Loucy (cell line): ENCODE measurements at regions not wholly inside any gene's neighbourhood (a gene's known extent, or its start where the extent isn't known, plus 50 kb on each side); places are given as distances from the start of the nearest gene placed in this dataset.

Experiments
- H2AFZ ChIP-seq: fragments of 200-600 bp; sonication (generic); 2 replicates; pipeline ENCODE4 v1.6.0; 2016; ENCODE audit warnings: antibody characterized with exemption, mild to moderate bottlenecking, low read length, moderate library complexity
- H3F3A ChIP-seq: fragments of 200-600 bp; 2 replicates; pipeline ENCODE4 v1.6.0; 2016; ENCODE audit warnings: antibody characterized with exemption, low read depth, mild to moderate bottlenecking
- H3K27me3 ChIP-seq: fragments of 200-600 bp; sonication (generic); 2 replicates; pipeline ENCODE4 v1.6.1; 2014; ENCODE audit warnings: low read length, mild to moderate bottlenecking; ENCODE audit not compliant: insufficient read depth, poor library complexity, severe bottlenecking
- H3K36me3 ChIP-seq: fragments of 200-600 bp; sonication (generic); 2 replicates; pipeline ENCODE4 v1.6.1; 2016; ENCODE audit warnings: low read length; ENCODE audit not compliant: insufficient read depth
- H3K4me1 ChIP-seq: fragments of 200-600 bp; sonication (generic); 2 replicates; pipeline ENCODE4 v1.5.1; 2014; ENCODE audit warnings: low read length, mild to moderate bottlenecking; ENCODE audit not compliant: insufficient read depth, poor library complexity, severe bottlenecking
- H3K4me2 ChIP-seq: fragments of 200-600 bp; sonication (generic); 2 replicates; pipeline ENCODE4 v1.6.0; 2014; ENCODE audit warnings: antibody characterized with exemption, low read length, low read depth, mild to moderate bottlenecking; ENCODE audit not compliant: poor library complexity, severe bottlenecking
- H3K4me3 ChIP-seq: fragments of 200-600 bp; sonication (generic); 2 replicates; pipeline ENCODE4 v1.5.1; 2014; ENCODE audit warnings: low read length, mild to moderate bottlenecking, mixed read lengths; ENCODE audit not compliant: poor library complexity, severe bottlenecking
- H3K79me2 ChIP-seq: fragments of 200-600 bp; sonication (generic); 2 replicates; pipeline ENCODE4 v1.6.1; 2014; ENCODE audit warnings: low read length; ENCODE audit not compliant: insufficient read depth
- H3K9ac ChIP-seq: fragments of 200-600 bp; sonication (generic); 2 replicates; pipeline ENCODE4 v1.6.0; 2014; ENCODE audit warnings: mild to moderate bottlenecking, low read depth, low read length, moderate library complexity; ENCODE audit not compliant: poor library complexity, severe bottlenecking
- H3K9me2 ChIP-seq: fragments of 200-600 bp; sonication (generic); replicated peaks from 2 replicates; pipeline ENCODE4 v1.6.1; 2016; ENCODE audit warnings: low read depth, low read length, mixed read lengths
- H3K9me3 ChIP-seq: fragments of 200-600 bp; sonication (generic); 2 replicates; pipeline ENCODE4 v1.6.1; 2014; ENCODE audit warnings: mild to moderate bottlenecking, antibody characterized with exemption, low read length, low read depth; ENCODE audit not compliant: insufficient read depth
- H4K20me1 ChIP-seq: fragments of 200-600 bp; sonication (generic); 2 replicates; pipeline ENCODE4 v1.6.0; 2014; ENCODE audit warnings: antibody characterized with exemption, low read length, mild to moderate bottlenecking; ENCODE audit not compliant: insufficient read depth, poor library complexity, severe bottlenecking
- EZH2phosphoT487 ChIP-seq: fragments of 200-600 bp; IDR thresholded peaks from 2 replicates; pipeline ENCODE4 v1.6.1; 2018; ENCODE audit warnings: antibody characterized with exemption, mild to moderate bottlenecking, moderate library complexity, borderline replicate concordance
- TF ChIP-seq, protein P1 (sequence below): fragments of 200-600 bp; sonication (generic); conservative IDR thresholded peaks from 2 replicates; pipeline ENCODE4 v1.5.1; 2014; ENCODE audit warnings: mild to moderate bottlenecking, antibody characterized with exemption, low read length

DNA sequence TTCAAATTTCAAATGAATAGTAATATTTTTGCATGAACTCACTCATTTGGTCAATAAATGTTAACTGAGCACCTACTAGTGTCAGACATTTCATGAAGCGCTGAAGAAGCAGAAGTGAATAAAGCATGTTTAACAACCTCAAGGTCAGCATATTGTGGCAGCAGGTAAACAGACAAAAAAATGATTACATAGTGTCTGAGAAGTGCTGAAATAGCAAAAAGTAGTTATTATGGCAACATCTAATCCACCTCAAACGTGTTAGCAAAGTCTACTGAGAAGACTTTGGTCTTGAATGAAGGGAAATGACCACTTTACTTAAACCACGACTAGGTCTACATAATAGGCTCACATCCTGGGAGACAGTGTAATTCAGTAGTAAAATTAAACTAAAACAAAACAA is 452.2 kb upstream of the LRATD1 start:
- Histone ChIP-seq H3K4me2 (no peak overlapping the region), H4K20me1 (no peaks in the 10 kb centered on the region), H3K79me2 (no peaks in the 10 kb centered on the region), H3K9ac (no peak overlapping the region), H3K9me2 (no peaks in the 10 kb centered on the region), H3K4me1 (no peaks in the 10 kb centered on the region), H2AFZ (no peak overlapping the region), H3F3A (no peaks in the 10 kb centered on the region), H3K9me3 (no peaks in the 10 kb centered on the region), H3K36me3 (no peaks in the 10 kb centered on the region), H3K27me3 (no peaks in the 10 kb centered on the region), H3K4me3 (no peak overlapping the region)
- TF ChIP-seq, protein P1, sequence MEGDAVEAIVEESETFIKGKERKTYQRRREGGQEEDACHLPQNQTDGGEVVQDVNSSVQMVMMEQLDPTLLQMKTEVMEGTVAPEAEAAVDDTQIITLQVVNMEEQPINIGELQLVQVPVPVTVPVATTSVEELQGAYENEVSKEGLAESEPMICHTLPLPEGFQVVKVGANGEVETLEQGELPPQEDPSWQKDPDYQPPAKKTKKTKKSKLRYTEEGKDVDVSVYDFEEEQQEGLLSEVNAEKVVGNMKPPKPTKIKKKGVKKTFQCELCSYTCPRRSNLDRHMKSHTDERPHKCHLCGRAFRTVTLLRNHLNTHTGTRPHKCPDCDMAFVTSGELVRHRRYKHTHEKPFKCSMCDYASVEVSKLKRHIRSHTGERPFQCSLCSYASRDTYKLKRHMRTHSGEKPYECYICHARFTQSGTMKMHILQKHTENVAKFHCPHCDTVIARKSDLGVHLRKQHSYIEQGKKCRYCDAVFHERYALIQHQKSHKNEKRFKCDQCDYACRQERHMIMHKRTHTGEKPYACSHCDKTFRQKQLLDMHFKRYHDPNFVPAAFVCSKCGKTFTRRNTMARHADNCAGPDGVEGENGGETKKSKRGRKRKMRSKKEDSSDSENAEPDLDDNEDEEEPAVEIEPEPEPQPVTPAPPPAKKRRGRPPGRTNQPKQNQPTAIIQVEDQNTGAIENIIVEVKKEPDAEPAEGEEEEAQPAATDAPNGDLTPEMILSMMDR = no peak
- no peak for TF ChIP-seq EZH2phosphoT487

DNA sequence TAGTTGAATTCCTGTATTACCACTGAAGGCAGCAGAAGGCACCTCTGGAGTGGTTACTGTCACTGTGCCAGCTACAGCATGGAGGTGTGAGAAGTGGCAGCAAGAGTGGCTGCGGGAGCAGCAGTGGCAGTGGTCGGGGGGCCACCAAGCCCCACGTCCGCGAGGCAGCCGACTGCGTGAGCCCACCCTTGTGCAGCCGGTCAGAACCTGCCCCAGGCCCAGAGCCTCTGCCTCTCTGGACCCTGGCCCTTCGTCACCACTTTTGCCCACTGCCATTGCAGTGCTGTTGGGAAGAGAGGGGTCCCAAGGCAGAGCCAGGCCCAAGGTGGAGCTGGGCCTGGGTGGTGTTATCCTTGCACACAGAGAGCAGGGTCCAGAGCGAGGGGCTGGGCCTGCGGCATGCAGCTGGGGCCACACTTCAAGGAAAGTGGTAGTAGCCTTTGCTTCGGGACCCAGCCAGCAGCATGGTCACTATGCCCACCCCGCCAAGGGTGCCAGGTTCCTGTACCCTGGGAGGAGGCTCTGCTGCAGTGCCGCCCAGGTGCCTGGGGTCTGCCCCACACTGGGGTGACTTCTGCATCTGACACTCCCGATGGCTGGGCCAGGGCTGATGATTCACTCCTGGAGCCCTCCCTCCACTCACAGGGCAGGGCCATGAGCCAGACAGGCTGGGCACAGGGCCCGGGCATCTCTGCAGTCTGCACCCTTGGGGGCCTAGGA is 450.1 kb upstream of the LRATD1 start:
- no peak overlapping the region for H3K4me3 ChIP-seq
- no peaks in the 10 kb centered on the region for H4K20me1 ChIP-seq
- no peaks in the 10 kb centered on the region for H3K27me3 ChIP-seq
- H3K79me2 ChIP-seq = no peaks in the 10 kb centered on the region
- H3K9me3 ChIP-seq = no peaks in the 10 kb centered on the region
- no peak overlapping the region for H3K9ac ChIP-seq
- no peaks in the 10 kb centered on the region for H3K36me3 ChIP-seq
- H2AFZ ChIP-seq = no peak overlapping the region
- TF ChIP-seq, protein P1 = no peak
- TF ChIP-seq EZH2phosphoT487 = no peak
- H3K4me2 ChIP-seq = no peak overlapping the region
- no peaks in the 10 kb centered on the region for H3K4me1 ChIP-seq
- H3F3A ChIP-seq = no peaks in the 10 kb centered on the region
- H3K9me2 ChIP-seq = no peaks in the 10 kb centered on the region

DNA sequence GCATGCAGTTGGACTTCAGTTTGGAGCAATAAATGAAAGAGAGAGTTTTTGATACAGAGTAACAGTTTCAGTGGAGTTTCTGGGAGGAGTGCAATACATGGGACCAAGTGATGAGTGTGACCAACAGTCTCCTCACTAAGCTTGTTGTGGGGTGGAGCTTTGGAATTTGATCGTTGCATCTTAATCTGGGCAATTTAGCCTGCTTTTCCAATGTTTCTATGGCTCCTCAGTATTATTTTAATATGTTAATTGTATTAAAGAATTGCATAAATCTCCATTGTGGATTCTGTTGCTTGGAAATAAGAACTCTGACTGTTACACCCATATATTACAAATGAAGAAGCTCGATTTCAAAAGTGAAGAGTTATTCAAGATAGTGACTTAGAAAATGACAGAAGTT is 446.6 kb upstream of the LRATD1 start:
- Histone ChIP-seq H4K20me1 (no peaks in the 10 kb centered on the region), H3K27me3 (no peaks in the 10 kb centered on the region), H3K4me1 (no peaks in the 10 kb centered on the region), H3K9me2 (no peaks in the 10 kb centered on the region), H2AFZ (no peak overlapping the region), H3K9me3 (no peaks in the 10 kb centered on the region), H3K9ac (no peak overlapping the region), H3K4me2 (no peak overlapping the region), H3K4me3 (no peak overlapping the region), H3K79me2 (no peaks in the 10 kb centered on the region), H3K36me3 (no peaks in the 10 kb centered on the region), H3F3A (no peaks in the 10 kb centered on the region)
- TF ChIP-seq, protein P1 = no peak
- TF ChIP-seq EZH2phosphoT487 = no peak
